ENCODE measurements at regions not wholly inside any gene's neighbourhood (a gene's known extent, or its start where the extent isn't known, plus 50 kb on each side); places are given as distances from the start of the nearest gene placed in this dataset.

DNA sequence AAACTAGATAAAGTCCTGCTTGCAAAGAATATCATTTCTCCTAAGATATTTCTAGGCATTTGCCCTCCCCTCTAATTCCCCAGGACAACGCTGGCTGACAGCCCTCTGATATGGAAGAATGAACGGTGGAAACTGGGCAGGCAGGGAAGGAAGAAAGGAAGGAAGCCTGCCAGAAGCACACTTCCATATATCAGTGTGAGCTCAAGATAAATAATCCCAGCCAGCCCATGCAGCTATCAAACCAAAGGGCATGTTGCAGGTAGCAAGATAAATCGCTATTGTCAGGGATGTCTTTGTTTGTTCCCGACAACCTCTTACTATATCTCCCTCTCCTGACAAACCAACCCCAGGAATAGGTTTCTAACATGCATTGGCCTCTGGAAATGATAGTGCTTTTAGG is 412.8 kb downstream of the HNRNPD start:
- no peak overlapping the region for H3K4me3 ChIP-seq (replicated peaks; ENCODE audit: low read depth, low read length)
- DNase-seq (ENCODE audit: extremely low read depth, low read depth): no peak
- TF ChIP-seq, protein P1, sequence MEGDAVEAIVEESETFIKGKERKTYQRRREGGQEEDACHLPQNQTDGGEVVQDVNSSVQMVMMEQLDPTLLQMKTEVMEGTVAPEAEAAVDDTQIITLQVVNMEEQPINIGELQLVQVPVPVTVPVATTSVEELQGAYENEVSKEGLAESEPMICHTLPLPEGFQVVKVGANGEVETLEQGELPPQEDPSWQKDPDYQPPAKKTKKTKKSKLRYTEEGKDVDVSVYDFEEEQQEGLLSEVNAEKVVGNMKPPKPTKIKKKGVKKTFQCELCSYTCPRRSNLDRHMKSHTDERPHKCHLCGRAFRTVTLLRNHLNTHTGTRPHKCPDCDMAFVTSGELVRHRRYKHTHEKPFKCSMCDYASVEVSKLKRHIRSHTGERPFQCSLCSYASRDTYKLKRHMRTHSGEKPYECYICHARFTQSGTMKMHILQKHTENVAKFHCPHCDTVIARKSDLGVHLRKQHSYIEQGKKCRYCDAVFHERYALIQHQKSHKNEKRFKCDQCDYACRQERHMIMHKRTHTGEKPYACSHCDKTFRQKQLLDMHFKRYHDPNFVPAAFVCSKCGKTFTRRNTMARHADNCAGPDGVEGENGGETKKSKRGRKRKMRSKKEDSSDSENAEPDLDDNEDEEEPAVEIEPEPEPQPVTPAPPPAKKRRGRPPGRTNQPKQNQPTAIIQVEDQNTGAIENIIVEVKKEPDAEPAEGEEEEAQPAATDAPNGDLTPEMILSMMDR (IDR thresholded peaks at IDR 0.05; ENCODE audit: low read depth, low read length, missing control alignments): no peak

DNA sequence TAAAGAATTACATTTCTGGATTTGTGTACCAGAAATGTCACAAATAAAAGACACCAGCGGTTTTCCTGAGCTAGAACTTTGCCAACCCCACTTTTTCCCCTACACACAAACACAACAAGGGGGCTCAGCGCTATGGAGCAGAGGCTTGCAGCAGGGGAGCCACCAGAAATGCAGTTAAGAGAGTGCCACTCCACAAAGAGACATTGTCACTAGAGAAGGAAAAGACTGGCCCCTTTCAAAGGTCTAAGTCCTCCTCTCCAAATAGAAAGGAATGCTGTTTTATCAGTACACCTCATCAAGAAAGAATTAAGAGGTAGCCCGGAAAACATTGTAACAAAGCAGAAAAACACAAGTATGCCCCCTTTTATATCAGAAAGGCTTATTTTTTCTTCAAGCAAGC is 419.5 kb downstream of the HNRNPD start:
- TF ChIP-seq, protein P1 (IDR thresholded peaks at IDR 0.05; ENCODE audit: low read depth, low read length, missing control alignments): no peak
- DNase-seq (ENCODE audit: extremely low read depth, low read depth): no peak
- H3K4me3 ChIP-seq (replicated peaks; ENCODE audit: low read depth, low read length): no peak overlapping the region

DNA sequence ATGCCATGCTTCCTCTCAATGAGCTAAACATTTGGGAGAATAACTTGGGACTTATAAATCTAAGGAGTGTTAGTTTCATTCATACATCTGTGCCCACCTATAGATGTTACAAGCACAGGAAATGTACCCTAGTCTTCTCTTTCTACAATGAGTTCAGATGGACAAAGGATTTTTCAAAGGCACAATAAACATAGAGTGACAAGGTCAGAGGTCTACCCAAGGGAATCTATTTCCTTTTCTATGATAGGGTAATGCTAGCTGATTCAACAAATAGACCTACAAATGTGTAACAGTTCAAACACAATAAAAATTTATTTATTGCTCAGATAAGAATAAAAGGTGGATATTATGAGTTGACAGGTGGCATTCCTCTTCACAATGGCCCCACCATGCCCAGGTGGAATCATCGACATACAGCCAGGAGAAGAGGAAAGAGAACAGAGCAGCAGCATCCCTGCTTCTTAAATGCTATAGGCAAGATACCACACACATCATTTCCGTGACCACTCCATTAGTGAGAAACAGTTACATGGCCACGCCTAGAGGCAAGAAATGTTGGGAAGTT is 421.8 kb downstream of the HNRNPD start:
- no peak for DNase-seq (ENCODE audit: extremely low read depth, low read depth)
- TF ChIP-seq, protein P1 (IDR thresholded peaks at IDR 0.05; ENCODE audit: low read depth, low read length, missing control alignments): no peak
- no peak overlapping the region for H3K4me3 ChIP-seq (replicated peaks; ENCODE audit: low read depth, low read length)

DNA sequence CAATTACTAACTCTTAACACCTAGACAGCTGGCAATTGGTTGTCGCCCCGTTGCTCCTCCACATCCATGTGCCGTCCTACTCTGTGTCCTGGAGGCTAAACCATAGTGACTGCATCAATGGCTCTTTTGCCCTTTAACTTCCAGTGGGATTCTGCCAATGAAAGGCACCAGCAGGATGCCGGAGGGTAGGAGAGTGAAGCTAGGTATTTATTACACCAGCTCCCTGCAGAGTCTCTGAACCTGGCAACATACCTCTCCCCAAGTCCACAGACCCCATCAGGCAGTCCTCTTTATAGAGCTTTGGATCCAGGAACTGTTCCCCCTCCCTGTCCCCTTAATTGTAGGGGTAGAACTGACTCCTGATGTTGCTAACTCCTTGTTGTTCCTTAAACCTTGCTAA is 426.8 kb downstream of the HNRNPD start:
- H3K4me3 ChIP-seq (replicated peaks; ENCODE audit: low read depth, low read length): no peak overlapping the region
- TF ChIP-seq, protein P1 (IDR thresholded peaks at IDR 0.05; ENCODE audit: low read depth, low read length, missing control alignments): no peak
- no peak for DNase-seq (ENCODE audit: extremely low read depth, low read depth)

DNA sequence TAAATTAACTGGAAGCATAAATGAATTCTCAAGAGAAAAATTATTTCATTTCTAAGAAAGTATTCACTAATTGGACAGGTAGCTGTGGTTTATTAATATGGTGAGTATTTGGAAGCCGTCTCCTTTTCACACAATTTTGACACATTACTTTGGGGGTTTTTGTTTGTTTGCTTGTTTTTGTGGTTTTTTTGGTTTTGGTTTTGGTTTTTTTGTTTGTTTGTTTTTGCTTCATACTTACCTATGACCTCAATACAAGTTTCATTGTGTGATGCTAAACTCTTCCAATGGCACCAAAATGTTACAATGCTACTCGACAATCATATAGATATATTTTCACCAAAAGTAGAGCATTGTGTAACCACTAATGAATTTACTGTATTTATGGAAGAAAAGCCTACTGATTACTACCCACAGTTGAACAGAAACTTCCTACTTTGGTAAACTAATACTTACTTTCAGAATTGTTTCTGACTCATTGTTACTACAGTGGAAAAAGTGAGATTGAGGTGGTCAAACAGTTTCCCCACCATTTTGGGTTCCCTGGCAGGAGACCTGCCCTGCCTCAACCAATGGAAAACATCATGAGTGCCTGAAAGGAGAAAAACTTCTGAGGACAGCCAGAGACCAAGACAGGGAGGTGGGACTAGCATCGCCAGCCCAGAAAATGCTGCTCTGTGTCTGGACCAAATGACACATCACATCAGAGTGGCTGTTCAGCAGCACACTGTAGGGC is 443.1 kb downstream of the HNRNPD start:
- TF ChIP-seq, protein P1 (IDR thresholded peaks at IDR 0.05; ENCODE audit: low read depth, low read length, missing control alignments): no peak
- DNase-seq (ENCODE audit: extremely low read depth, low read depth): no peak
- no peak overlapping the region for H3K4me3 ChIP-seq (replicated peaks; ENCODE audit: low read depth, low read length)

DNA sequence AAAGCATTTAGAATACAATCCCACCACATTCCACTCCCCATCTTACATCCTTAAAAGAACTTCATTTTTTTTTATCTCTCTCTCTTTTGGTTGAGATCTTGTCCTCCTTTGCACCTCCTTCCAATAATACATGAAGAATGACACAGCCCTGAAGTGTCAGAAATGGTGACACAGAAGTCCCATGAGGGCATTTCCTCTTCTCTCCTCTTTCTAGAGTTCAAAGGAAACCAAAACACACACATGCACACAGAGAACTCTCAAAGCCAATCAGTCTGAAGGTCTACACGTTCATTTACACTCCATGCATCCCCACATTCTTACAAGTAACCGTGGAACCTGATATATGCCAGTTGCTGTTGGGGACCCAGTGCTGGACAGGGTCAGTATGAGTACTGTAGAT is 450.7 kb downstream of the HNRNPD start:
- no peak for DNase-seq (ENCODE audit: extremely low read depth, low read depth)
- TF ChIP-seq, protein P1 (IDR thresholded peaks at IDR 0.05; ENCODE audit: low read depth, low read length, missing control alignments): no peak
- H3K4me3 ChIP-seq (replicated peaks; ENCODE audit: low read depth, low read length): no peak overlapping the region
